G401 (cell line): ENCODE measurements at regions not wholly inside any gene's neighbourhood (a gene's known extent, or its start where the extent isn't known, plus 50 kb on each side); places are given as distances from the start of the nearest gene placed in this dataset.

Experiments used
- DNase-seq: peaks from one replicate; pipeline ENCODE4 v3.0.0-alpha.2; 2015; ENCODE audit warnings: low spot score
- in situ Hi-C: cut with HindIII; loops from 2 replicates; pipeline ENCODE4 v1.10.0; 2016; ENCODE audit warnings: low sequenced_read_pairs, mixed read lengths

- no peak for DNase-seq
- in situ Hi-C loops = no loop called here
Observed at GRCh38 chr12:94079566-94080340, 68.6 kb upstream of the PLXNC1 start.

- in situ Hi-C loops = no loop called here
- DNase-seq = no peak
Observed at GRCh38 chr12:94080341-94081009, 67.9 kb upstream of the PLXNC1 start.

GRCh38 chr12:94082690-94083089 is 65.7 kb upstream of the PLXNC1 start:
- DNase-seq = no peak
- in situ Hi-C loops = no loop called here

GRCh38 chr12:94089891-94090290 is 58.5 kb upstream of the PLXNC1 start:
- in situ Hi-C loops = no loop called here
- DNase-seq = no peak

- in situ Hi-C loops = no loop called here
- no peak for DNase-seq
Observed at GRCh38 chr12:94091624-94092023, 56.8 kb upstream of the PLXNC1 start.

- in situ Hi-C loops = no loop called here
- no peak for DNase-seq
Observed at GRCh38 chr12:94092516-94093241, 55.7 kb upstream of the PLXNC1 start.

- DNase-seq = no peak
- in situ Hi-C loops = no loop called here
Observed at GRCh38 chr12:94094700-94095099, 53.7 kb upstream of the PLXNC1 start.

GRCh38 chr12:94095618-94096017 is 52.8 kb upstream of the PLXNC1 start:
- DNase-seq = no peak

GRCh38 chr12:94098466-94098865 is 49.9 kb upstream of the PLXNC1 start:
- in situ Hi-C loops = no loop called here
- no peak for DNase-seq

More at GRCh38 chr12:94095618-94096017, 52.8 kb upstream of the PLXNC1 start:
- in situ Hi-C loops = no loop called here
